ENCODE measurements at regions not wholly inside any gene's neighbourhood (a gene's known extent, or its start where the extent isn't known, plus 50 kb on each side); places are given as distances from the start of the nearest gene placed in this dataset.

- no peak for TF ChIP-seq CTCF (IDR thresholded peaks at IDR 0.05; ENCODE audit: insufficient read depth, low read length, poor library complexity, severe bottlenecking)
- TF ChIP-seq EZH2phosphoT487 (conservative IDR thresholded peaks at IDR 0.05; ENCODE audit: low read length), result no peak
Observed at GRCh38 chr4:162461952-162462351, 298.2 kb upstream of the FSTL5 start.

Data from SU-DHL-6 (cell line).